ENCODE measurements at regions not wholly inside any gene's neighbourhood (a gene's known extent, or its start where the extent isn't known, plus 50 kb on each side); places are given as distances from the start of the nearest gene placed in this dataset.
"Not testable (repeated sequence)": the region's sequence is repeated elsewhere in the genome, so short reads cannot be mapped to it uniquely, and the experiment has no call there.

DNA sequence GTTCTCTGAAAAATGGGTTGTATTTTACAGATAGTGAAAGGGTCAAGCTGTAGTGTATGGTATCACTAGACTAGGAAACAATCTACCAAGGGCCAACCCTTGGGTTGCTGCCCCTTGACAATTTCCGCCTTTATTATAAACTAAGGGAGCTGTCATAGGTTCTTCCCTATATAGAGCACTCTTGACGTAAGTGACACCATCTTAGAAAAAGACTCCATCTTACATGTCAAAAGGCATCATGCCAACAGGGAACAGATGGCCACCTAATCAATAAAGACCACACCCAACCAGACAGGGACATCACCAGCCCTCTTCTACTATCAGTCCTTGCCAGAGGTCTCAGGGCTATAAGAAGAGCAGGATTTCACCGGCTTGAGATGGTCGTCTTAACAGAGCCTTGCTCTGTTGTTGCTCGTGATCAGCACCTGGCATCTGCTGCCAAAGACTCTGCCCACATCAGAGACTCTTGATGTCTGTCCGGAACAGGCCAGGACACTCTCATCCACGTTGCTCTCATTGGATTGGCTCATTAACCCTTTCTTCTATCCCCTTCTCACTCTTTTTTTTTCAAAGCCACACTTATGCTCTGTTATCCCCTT lies 231.4 kb upstream of the PLGLB2 start:
- TF ChIP-seq ZC3H10 (CRISPR knock-in tag; IDR thresholded peaks at IDR 0.05); ARNTL (CRISPR knock-in tag; IDR thresholded peaks at IDR 0.05; ENCODE audit: borderline replicate concordance, low read depth); ZNF565 (CRISPR knock-in tag; conservative IDR thresholded peaks at IDR 0.05; ENCODE audit: low read depth); RARB (CRISPR knock-in tag; IDR thresholded peaks at IDR 0.05); TCF4 (CRISPR knock-in tag; IDR thresholded peaks at IDR 0.05; ENCODE audit: borderline replicate concordance); PPARA (CRISPR knock-in tag; IDR thresholded peaks at IDR 0.05; ENCODE audit: borderline replicate concordance); OSR1 (CRISPR knock-in tag; IDR thresholded peaks at IDR 0.05); TOX (CRISPR knock-in tag; IDR thresholded peaks at IDR 0.05; ENCODE audit: borderline replicate concordance); SNAI2 (CRISPR knock-in tag; IDR thresholded peaks at IDR 0.05); ZNF70 (CRISPR knock-in tag; IDR thresholded peaks at IDR 0.05): not testable (repeated sequence)
- TF ChIP-seq, protein P1, sequence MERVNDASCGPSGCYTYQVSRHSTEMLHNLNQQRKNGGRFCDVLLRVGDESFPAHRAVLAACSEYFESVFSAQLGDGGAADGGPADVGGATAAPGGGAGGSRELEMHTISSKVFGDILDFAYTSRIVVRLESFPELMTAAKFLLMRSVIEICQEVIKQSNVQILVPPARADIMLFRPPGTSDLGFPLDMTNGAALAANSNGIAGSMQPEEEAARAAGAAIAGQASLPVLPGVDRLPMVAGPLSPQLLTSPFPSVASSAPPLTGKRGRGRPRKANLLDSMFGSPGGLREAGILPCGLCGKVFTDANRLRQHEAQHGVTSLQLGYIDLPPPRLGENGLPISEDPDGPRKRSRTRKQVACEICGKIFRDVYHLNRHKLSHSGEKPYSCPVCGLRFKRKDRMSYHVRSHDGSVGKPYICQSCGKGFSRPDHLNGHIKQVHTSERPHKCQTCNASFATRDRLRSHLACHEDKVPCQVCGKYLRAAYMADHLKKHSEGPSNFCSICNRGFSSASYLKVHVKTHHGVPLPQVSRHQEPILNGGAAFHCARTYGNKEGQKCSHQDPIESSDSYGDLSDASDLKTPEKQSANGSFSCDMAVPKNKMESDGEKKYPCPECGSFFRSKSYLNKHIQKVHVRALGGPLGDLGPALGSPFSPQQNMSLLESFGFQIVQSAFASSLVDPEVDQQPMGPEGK (CRISPR knock-in tag; IDR thresholded peaks at IDR 0.05; ENCODE audit: borderline replicate concordance) = not testable (repeated sequence)
- TF ChIP-seq, protein P2, sequence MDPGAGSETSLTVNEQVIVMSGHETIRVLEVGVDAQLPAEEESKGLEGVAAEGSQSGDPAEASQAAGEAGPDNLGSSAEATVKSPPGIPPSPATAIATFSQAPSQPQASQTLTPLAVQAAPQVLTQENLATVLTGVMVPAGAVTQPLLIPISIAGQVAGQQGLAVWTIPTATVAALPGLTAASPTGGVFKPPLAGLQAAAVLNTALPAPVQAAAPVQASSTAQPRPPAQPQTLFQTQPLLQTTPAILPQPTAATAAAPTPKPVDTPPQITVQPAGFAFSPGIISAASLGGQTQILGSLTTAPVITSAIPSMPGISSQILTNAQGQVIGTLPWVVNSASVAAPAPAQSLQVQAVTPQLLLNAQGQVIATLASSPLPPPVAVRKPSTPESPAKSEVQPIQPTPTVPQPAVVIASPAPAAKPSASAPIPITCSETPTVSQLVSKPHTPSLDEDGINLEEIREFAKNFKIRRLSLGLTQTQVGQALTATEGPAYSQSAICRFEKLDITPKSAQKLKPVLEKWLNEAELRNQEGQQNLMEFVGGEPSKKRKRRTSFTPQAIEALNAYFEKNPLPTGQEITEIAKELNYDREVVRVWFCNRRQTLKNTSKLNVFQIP (CRISPR knock-in tag; IDR thresholded peaks at IDR 0.05; ENCODE audit: borderline replicate concordance, low read depth) = not testable (repeated sequence)
- TF ChIP-seq, protein P3, sequence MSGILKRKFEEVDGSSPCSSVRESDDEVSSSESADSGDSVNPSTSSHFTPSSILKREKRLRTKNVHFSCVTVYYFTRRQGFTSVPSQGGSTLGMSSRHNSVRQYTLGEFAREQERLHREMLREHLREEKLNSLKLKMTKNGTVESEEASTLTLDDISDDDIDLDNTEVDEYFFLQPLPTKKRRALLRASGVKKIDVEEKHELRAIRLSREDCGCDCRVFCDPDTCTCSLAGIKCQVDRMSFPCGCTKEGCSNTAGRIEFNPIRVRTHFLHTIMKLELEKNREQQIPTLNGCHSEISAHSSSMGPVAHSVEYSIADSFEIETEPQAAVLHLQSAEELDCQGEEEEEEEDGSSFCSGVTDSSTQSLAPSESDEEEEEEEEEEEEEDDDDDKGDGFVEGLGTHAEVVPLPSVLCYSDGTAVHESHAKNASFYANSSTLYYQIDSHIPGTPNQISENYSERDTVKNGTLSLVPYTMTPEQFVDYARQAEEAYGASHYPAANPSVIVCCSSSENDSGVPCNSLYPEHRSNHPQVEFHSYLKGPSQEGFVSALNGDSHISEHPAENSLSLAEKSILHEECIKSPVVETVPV (CRISPR knock-in tag; IDR thresholded peaks at IDR 0.05) = not testable (repeated sequence)

Measured in SK-N-SH treated with all-trans-retinoic acid at 6 μM for 48 hours (cell line).